NCI-H1436 treated with DMSO at 0.1 percent for 48 hours (cell line): ENCODE measurements at regions not wholly inside any gene's neighbourhood (a gene's known extent, or its start where the extent isn't known, plus 50 kb on each side); places are given as distances from the start of the nearest gene placed in this dataset.

Experiments
- DNase-seq: peaks from one replicate; lab custom pipeline; 2025; lab: John Stamatoyannopoulos, UW

DNA sequence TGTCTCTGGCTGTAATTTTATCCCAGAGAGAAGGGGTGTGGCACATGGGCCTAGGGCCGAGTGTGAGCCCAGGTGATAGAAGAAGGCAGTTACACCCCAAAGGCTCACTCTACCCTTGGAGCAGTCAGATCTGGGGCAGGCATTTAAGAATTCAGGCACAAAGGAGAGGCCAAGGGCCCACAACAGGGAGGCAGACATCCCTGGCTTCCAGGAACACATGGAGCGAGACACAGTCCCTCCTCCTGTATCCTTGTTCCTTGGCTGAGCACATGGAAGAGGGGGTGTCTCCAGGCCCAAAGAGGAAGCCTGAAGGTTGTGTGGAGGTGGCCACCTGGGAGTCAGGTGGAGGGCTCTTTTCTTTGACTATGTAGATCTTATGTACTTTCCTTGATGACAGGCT, 286.2 kb downstream of the RPS24 start:
- DNase-seq = no peak

DNA sequence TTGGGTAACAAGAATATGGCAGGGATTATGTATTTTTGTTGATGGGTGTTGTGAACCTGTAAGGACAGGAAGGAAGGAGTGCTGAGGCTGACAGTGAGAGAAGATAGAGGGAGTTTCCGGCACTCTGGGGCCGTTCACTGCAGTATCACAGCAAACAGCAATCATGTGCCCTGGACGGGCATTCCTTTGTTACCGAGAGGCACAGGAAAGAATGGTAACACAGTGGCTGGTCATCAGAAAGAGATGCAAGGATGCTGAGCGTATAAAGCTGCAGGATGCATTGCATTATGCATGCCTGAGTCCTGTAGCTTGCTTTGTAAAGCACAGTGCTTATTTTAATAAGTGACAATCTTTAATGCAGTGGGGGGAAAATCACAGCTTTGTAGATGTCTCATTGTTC, 286.8 kb downstream of the RPS24 start:
- DNase-seq = no peak

DNA sequence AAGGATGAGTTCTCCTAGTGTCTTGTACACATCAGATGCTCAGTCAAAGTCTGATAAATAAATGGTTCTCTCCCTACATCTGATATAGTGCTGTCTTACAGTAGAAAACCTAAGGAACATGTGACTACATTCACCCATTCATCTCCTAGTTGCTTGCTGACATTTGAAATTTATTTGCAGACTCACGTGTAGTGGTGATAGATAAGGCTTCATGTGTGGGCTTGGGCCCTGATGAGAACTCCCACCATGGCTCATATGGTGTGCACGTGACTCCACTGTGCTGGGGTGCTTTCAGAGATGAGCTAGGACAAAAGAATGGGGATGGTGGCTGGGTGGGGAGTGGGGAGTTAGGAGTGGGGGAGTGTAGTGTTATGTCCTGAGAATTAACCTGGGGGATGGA, 287.3 kb downstream of the RPS24 start:
- DNase-seq = no peak

DNA sequence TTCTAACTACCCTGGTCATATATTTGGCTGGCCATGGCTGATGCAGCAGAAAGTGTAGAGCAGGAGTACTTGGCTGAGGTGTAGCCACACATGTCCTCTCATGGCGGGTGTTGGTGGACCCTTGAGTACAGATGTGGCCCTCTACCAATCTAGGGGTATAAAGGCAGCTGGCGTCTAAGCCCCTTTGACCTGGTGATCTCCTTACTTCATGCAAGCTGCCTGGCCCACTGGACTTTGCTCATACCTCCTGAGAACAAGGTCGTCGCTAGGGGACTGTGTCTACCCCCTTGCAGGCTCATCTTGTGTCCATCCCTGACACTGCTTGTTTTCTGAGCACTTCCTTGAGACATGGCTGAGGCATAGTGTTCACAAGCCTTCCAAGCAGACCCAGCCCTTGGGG, 287.8 kb downstream of the RPS24 start:
- DNase-seq = no peak

DNA sequence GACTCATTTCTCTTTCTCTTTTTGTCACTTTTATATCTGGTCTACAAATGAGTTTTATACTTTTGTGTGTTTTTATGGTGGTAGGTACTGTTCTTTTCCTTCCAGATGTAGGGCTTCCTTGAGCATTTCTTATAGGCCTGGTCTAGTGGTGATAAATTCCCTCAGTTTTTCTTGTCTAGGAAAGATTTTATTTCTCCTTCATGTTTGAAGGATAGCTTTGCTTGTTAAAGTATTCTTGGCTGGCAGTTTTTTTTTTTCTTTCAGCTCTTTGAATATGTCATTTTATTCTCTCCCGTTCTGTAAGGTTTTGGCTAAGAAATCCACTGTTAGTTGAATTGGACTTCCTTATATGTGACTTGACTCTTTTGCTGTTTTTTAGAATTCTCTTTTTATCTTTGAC, 292.7 kb downstream of the RPS24 start:
- DNase-seq = no peak

DNA sequence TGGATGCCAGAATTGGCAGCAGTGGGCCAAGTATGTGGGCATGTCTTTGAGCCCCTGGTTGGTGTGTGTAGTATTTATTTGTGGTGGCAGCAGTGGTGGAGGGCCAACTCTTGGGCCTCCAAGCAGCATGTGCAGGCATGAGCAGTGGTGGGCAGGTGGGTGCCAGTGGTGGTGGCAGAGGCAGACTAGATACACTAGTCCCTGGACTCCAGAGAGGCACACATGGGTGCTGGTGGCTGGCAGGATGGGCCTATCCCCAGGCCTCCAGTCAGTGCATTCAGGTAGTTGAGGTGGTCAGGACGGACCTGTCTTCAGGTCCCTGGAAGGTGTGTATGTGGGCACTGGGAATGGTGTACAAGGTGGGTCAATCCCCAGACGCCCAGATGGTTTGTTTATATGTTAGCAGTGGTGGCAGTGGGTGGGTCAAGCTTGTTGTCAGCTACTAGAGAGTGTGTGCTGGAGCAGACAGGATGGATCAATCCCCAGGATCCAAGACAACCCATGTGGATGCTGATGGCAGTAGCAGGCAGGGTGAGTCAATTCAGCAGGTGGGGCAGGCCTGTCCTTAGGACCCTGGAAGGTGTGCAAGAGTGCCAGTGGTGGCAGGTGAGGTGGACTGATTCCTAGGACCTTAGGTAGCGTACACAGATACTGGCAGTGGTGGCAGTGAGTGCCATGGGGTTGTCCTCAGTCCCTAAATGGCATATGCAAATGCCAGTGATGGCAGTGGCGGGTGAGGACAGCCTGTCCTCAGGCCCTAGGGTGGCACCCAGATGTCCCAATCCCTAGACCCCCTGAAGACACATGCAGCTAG, 294.3 kb downstream of the RPS24 start:
- DNase-seq = no peak

DNA sequence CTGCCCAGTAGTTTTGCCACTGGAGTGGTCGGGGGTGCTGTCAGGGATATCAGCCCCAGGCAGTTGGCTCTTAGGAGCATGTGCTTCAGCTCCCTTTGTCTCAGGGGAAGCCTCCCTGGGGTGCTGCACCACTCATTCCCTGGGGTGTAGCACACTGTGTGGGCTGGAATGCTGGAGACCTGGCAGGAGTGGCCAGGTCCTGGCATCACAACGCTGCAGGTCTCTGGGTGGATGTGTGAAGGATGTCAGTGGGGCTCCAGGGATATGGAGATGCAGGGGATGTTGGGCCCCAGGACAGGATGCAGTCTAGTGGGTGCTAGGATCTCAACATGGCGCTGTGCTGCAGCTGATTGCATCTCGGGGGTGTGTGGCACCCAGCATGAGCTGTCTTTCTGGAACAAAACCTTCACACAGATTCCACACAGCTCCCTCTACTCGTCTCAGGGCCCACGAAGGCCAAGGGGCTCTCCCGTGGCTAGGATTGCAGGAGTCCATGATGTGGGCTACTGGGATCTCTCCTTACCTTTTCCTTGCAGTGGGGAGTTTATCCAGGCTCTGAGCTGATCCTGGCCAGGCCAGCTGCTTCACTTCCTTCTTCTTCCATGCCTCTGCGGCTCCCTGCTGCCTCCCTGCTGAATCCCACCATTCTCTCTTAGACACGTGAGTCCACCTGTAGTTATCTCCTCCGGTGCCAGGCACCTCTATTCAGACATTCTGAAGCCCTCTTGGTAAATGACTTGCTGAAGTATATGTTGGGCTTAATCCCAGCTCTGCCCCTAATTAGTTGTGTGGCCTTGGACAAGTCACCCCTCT, 295.1 kb downstream of the RPS24 start:
- no peak for DNase-seq

DNA sequence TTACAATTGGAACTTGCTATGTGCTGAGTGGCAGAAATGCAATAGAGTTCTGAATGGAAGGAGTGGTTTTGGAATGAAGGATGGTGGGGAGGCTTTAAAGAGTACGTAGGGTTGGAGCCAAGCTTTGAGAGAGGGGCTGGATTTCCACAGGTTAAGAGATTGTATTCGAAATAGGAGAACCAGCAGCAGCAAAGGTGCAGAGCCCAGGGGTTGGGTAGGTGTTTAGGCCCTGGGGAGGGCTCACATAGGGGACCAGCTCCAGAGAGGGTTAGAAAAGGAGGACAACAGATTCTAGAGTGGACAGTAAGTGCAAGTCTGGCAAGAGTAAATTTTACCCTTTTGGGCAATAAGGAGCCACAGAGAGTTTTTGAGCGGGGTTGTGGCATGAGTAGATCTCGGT, 297.2 kb downstream of the RPS24 start:
- no peak for DNase-seq

DNA sequence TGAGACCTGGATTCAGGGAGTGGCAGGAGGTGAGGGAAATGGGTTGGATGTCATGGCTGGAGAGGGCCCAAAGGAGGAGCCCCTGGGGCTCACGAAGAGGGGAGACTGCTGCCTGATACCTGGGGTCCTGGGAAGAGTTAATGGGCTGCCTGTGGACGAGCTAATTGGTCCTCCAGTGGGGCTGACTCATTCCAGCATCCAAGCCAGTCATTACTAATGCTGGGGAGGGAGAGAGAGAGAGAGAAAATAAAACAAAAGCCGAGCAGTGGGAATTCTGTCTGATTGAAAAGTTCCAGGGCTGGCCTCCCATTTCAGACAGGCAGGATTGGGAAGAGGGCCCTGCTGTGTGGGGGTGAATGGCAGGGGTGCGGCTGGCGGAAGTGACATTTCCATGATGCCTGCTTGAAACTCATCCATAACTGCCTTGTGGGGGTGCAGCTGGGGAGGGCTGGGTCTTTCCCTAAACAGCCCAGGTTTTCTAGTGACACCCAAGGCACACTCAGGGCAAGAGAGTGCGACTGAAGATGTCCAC, 297.8 kb downstream of the RPS24 start:
- no peak for DNase-seq

DNA sequence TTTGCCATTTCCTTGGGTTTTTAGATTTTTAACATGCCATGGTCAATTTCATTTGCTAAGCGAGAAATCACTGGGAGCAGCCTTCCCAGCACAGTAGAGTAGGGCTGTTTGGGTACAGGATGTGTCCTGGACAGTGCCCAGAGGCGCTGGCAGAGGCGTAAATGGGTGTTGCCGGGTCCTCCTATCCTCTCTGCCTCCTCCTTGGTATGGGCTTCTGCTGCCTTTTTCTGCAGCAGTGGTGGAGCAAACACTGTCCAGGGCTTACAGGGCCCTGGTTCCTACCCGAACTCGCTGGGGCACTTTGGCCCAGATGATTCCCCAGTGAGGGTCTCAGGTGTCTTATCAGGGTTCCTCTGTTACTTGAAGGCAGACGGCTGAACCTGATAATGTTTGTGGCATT, 298.3 kb downstream of the RPS24 start:
- DNase-seq = no peak

DNA sequence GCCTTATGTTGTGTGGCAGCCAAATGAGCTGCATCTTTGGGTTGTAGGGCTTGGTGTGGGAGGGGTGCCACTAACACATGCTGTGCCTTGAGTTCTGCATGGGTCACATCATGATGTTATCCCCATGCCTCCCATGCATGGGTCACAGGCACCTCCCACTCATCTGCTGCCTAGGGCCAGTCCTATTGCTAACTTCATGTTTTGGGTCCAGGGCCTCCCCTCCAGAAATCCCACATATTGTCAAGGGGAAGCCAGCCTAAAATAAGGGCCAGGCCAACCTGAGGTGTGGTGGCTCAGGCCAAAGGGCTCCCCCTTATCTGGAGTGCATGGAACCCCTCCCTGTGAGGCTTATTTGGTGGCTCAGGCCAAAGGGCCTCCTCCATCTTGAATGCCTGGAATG, 299.0 kb downstream of the RPS24 start:
- no peak for DNase-seq

DNA sequence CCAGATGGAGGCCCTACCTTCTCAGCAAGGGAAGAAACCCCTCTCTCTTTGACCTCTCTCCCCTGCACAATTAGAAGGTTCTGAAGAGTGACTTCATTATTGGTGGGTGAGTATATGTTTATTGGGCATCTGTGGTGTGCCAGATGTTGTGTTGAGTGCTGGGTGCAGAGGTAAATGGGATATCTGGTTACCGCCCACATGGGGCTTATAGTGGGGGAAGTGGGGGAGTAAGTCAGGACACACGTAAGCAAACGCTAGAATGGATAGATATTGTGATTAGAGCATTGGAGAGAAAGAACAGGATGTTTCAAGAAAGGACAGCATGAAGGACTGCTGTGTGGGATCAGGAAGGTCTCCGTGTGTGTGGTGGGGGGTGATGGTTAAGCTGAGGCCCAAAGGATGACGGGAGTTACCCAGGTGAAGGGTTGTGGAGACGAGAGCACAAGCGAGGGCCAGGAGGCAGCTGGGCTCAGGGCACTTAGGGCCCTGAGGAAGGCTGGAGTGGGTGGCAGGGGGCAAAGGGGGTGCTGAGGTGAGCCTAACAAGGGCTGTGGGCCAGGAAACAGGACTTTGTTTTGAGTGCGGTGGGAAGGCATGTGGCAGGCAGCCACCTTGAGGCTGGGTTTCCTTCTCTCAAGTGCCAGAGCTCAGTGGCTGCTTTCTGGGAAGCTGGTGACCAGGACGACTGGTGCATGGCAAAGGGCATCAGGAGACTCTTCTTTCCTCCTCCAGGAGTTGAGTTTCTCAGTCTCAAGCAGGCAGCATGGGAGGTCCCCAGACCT, 299.9 kb downstream of the RPS24 start:
- no peak for DNase-seq

DNA sequence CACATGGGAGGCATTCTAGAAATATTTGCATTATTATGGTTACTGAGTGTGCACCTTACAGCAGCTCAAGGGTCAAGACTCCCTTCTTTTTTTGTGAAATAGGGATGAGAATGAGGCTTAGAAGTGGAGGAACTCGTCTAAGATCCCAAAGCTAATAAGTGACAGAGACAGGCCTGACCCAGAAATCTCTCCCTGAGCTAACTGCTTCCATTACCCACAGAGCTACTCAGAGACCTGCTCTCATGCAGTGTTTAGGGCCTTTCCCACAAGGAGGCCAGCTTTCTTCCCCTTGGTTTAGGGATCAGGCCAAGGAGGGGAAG, 301.7 kb downstream of the RPS24 start:
- no peak for DNase-seq

DNA sequence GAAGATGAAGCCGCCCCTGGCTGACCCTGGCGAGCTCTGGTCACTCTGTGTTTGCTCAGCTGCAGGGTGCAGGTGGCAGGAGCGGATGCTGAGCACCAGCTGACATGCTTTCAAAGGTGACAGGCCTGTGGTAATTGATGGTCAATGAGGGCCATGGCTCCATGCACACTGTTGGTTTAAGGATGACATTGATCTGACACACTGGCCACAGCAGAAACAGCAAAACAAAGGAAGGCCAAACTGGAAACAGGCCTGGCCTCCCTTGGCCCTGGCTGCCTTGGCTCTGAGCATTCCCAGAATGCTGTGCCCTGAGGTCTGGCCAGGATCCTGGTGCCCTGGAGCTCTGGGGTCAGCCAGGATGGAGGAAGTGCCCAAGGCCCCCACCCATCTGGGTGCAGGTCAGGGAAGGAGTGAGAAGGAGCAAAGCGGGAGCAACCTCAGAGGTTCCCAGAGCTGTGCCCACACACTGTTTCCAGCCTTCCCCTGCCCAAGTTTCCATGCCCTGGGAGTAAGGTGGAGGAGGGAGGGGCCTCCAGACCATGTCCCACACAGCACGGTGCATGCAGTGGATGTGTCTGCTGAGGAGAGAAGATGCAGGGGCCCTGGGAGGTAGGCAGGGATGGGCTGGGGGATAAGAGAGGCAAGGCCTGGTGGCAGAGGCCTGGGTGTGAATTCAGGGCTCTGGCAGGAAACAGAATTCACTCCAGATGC, 302.2 kb downstream of the RPS24 start:
- DNase-seq = no peak

DNA sequence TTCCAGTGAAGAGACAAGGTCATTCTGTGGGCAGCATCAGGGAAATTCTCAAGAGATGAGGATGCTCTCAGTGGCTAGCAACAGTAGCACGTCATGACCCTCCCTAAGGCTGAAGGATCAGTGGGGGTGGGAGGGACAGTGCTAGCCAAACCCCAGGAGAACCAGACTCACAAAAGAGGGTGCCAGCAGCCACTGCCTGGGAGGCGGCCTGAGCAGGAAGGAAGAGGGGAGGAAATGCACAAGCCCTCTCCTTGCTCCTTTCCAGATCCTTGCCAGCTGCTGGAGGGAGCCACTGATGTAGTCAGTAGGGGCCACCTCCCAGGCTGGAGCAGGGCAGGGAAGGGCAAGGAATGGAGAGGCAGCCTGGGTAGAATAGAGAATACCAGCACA, 302.7 kb downstream of the RPS24 start:
- DNase-seq = no peak

DNA sequence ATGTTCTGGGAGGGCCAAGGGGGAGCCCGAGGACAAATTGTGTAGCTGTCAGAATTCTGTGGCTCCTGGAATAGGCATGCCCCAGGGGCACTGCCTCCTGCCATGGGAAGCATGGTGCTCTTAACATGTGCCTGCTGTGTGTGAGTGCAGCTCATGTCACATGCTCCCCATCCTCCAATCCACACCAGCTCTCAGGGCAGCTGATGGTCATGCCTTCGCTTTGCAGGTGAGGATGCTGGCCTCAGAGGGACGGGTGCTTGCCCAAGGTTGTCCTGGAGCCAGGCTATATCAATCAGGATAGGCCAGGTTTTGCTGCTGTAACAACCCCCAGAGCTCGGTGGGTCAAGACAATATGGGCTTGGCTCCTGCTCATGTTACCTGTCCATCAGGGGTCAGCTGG, 303.4 kb downstream of the RPS24 start:
- DNase-seq = no peak

DNA sequence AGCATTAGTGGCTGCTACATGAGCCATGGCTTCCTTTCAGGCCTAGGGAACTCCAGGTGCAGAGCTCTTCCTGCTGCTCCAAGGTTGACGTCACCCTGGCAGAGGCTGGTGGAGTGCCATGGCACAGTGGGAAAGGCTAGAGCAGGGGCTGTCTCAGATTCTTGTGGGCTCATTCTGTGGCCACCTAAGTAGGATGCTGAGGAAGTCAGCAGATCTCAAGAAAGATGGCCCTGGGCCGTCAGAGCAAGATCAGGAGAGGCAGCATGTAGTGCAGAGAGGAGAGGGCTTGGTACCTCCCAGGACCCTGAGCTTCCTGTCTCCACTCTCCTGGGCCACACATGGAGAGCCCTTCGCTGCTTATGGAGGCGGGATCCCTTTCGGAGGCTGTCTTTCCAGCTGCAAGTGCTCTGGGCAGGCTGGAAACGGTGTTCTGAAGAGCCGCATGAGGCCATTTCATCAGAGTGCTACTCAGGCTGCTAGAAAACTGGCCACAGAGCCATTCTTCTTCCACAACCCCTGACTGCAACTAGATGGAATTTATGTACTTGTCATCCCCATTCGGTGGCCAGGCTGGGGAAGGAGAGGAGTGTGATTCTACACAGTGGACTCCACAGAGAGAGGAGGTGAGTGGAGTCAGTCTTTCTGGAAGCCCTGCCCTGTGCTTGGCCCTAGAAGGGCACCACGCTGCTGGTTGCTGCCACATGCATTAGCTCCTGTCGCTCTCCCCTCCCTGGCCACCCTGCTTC, 304.2 kb downstream of the RPS24 start:
- no peak for DNase-seq

DNA sequence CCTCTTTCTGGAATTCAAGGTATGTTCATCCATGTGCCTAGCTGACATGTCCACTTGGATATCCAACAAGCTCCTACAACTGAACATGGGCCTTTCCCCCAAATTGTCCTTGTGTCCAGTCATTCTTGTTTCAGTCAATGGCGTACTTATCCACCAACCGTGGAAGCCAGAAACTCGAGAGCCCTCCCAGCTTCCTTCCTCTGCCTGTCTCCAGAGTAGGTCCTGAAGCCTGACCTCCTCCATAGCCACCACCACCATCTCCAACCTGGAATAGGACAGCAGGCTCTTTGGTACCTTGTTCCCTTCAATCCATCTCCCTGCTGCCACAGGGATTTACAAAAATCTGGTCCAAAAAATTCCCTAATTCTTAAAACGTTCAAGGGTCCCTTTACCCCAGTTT, 305.1 kb downstream of the RPS24 start:
- DNase-seq = no peak

DNA sequence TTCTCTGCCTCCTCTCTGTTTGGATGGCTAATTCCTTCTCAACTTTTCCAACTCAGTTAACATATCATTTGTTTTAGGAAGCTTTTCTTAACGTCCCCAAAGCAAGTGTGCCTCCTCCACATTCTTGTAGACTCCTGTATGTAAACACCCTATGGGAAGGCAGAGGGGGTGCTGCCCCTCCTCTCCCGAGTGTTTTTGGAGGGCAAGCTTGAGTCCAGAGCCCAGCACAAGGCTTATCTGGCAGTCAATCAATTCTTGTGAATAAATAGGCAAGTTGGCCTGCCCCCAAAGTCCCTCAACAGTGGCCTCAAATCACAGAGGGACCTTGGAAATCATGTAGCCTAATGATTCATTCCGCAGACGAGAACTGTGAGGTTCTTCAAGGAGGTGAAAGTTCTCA, 305.6 kb downstream of the RPS24 start:
- no peak for DNase-seq

DNA sequence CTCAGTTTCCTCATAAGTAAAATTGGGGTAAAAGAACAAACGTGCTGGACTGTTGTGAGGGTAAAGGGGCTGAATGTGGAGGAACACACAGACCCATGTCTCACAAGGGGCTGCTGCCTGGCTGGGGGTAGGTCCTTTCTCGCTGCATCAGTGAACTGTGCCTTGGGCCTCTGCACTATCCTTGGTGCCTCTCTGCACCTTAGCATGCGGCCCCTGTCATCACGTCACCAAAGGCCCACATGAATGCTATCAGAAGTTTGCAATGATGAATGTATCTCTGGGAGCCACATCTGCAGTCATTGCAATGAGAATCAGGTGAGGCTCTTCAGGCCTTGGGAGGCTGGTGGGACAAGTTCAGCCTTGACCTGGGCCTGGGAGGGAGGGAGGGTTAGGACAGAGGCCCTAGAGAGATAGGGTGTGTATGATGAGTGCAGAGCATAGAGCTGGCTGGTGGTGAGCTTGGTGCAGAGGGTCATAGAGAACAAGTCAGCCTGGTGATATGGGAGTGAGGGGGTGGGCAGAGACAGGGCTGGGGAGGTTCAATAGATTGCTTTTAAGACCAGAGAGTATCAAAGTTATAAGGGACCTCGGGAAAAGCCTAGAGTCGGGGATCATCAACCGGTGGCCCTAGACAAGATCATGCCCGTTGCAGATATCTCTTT, 308.4 kb downstream of the RPS24 start:
- DNase-seq = no peak
